ENCODE measurements at regions not wholly inside any gene's neighbourhood (a gene's known extent, or its start where the extent isn't known, plus 50 kb on each side); places are given as distances from the start of the nearest gene placed in this dataset.

DNA sequence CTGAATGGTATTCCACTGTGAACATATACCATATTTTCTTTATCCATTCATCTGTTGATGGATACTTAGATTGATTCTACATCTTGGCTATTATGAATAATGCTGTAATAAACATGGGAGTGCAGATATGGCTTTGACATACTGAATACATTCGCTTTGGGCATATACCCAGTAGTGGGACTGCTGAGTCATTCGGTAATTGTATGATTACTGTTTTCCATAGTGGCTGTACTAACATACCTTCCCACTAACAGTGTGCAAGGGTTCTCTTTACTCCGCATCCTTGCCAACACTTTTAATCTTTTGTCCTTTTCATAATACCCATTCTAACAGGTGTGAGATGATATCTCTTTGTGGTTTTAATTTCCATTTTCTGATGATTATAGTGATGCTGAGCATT, 98.2 kb upstream of the ESR1 start:
- Histone ChIP-seq H3K4me1 (peaks cover 0 to 8% (median 0%) of the 10 kb centered on the region in 3 donors), H3K9me3 (no peaks in the 10 kb centered on the region), H3K36me3 (no peaks in the 10 kb centered on the region), H3K27me3 (no peaks in the 10 kb centered on the region), H3K27ac (no peak overlapping the region), H3K4me3 (no peak overlapping the region)
- WGBS, 2 donors: 81 to 82% methylated on average over 3 of the region's 3 CpGs
- DNase-seq: no peak
- TF ChIP-seq, protein P1, sequence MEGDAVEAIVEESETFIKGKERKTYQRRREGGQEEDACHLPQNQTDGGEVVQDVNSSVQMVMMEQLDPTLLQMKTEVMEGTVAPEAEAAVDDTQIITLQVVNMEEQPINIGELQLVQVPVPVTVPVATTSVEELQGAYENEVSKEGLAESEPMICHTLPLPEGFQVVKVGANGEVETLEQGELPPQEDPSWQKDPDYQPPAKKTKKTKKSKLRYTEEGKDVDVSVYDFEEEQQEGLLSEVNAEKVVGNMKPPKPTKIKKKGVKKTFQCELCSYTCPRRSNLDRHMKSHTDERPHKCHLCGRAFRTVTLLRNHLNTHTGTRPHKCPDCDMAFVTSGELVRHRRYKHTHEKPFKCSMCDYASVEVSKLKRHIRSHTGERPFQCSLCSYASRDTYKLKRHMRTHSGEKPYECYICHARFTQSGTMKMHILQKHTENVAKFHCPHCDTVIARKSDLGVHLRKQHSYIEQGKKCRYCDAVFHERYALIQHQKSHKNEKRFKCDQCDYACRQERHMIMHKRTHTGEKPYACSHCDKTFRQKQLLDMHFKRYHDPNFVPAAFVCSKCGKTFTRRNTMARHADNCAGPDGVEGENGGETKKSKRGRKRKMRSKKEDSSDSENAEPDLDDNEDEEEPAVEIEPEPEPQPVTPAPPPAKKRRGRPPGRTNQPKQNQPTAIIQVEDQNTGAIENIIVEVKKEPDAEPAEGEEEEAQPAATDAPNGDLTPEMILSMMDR (IDR thresholded peaks at IDR 0.05): no peak
- no peak for TF ChIP-seq POLR2A (IDR thresholded peaks at IDR 0.05)
- intact Hi-C loops (cut with DNase I): no loop called here

DNA sequence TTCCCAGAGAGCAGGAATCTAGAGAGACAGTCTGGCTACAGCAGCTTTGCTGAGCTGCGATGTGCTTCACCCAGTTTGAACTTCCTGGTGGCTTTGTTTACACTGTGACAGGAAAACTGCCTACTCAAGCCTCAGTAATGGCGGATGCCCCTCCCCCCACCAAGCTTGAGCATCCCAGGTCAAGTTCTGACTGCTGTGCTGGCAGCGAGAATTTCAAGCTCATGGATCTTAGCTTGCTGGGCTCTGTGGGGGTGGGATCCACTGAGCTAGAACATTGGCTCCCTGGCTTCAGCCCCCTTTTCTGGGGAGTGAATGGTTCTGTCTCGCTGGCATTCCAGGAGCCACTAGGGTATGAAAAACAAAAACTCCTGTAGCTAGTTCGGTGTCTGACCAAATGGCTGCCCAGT, 91.0 kb upstream of the ESR1 start:
- DNase-seq: no peak
- Histone ChIP-seq H3K4me3 (no peak overlapping the region), H3K4me1 (peaks cover 0 to 15% (median 0%) of the 10 kb centered on the region in 3 donors), H3K9me3 (no peaks in the 10 kb centered on the region), H3K27me3 (no peaks in the 10 kb centered on the region), H3K36me3 (no peaks in the 10 kb centered on the region), H3K27ac (no peak overlapping the region)
- TF ChIP-seq POLR2A (IDR thresholded peaks at IDR 0.05): no peak
- TF ChIP-seq, protein P1 (IDR thresholded peaks at IDR 0.05): no peak
- intact Hi-C loops (cut with DNase I): no loop called here
- WGBS, 2 donors: 35 to 52% methylated on average over 3 of the region's 5 CpGs

DNA sequence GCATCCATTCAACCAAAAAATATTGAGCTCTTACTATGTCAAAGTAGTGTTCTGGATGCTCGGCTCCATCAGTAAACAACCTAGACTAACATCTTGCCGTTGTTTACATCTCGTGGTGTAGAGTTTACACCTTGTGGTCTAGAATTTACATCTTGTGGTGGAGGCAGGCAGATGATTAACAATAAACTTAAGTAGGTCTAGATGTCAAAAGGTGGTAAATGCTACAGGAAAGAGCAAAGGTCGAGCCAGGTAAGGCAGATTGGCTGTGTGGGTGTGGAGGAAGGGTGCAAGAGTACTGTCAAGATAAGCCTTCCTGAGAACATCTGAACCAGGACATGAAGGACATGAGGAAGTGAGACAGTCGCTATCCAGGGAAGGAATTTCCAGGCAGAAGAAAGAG, 88.4 kb upstream of the ESR1 start:
- TF ChIP-seq POLR2A (IDR thresholded peaks at IDR 0.05): no peak
- TF ChIP-seq, protein P1 (IDR thresholded peaks at IDR 0.05): no peak
- Histone ChIP-seq H3K9me3 (no peaks in the 10 kb centered on the region), H3K27me3 (no peaks in the 10 kb centered on the region), H3K4me3 (no peak overlapping the region), H3K36me3 (no peaks in the 10 kb centered on the region), H3K27ac (no peak overlapping the region), H3K4me1 (peaks cover 0 to 15% (median 0%) of the 10 kb centered on the region in 3 donors)
- intact Hi-C loops (cut with DNase I): no loop called here
- no peak for DNase-seq
- WGBS, 2 donors: 60 to 64% methylated on average over 5 of the region's 5 CpGs

DNA sequence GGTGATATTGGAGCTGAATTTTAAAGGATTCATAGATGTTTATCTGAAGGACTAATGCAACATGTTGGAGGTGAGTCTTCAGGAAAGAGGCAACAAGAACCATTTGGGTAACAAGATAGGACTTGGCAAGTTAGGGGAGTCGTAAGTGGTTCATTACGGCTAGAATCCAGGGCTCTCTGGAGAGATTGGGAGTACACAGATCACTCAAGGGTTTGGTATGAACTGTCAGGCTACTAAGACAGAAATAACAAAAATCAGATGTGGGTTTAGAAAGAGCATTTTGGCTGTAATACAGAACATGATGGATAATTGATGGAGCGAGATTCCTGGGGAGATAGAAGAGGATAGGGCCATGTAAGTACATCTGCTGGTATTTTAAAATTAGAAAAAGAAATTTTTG, 86.3 kb upstream of the ESR1 start:
- Histone ChIP-seq H3K4me3 (no peak overlapping the region), H3K27me3 (no peaks in the 10 kb centered on the region), H3K4me1 (peaks cover 0 to 13% (median 0%) of the 10 kb centered on the region in 3 donors), H3K27ac (no peak overlapping the region), H3K9me3 (no peaks in the 10 kb centered on the region), H3K36me3 (no peaks in the 10 kb centered on the region)
- DNase-seq: no peak
- TF ChIP-seq POLR2A (IDR thresholded peaks at IDR 0.05): no peak
- TF ChIP-seq, protein P1 (IDR thresholded peaks at IDR 0.05): no peak
- WGBS, 2 donors: 62 to 72% methylated on average over 3 of the region's 3 CpGs
- intact Hi-C loops (cut with DNase I): no loop called here

DNA sequence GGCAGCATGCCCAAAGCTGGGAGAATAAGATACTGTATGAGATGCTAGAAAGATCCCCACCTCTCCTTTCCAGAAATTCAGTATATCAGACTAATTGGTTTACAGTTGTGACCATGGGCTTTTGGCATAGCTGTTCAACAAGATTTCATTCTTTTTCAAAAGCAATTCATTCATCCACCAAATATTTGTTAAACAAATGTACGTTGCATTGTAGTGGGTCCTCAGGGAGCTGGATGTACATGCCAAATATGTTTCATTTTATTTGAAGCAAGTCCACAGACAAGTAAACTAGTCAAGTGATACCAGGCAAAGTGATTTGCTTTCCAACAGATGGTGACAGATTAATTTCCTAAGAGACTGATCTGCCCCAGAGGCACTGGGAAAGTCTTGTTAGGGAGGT, 85.8 kb upstream of the ESR1 start:
- Histone ChIP-seq H3K4me1 (peaks cover 0 to 8% (median 0%) of the 10 kb centered on the region in 3 donors), H3K27ac (no peak overlapping the region), H3K36me3 (no peaks in the 10 kb centered on the region), H3K9me3 (no peaks in the 10 kb centered on the region), H3K4me3 (no peak overlapping the region), H3K27me3 (no peaks in the 10 kb centered on the region)
- intact Hi-C loops (cut with DNase I): no loop called here
- 52 to 71% methylated on average over 1 of the region's 1 CpG for WGBS, 2 donors
- DNase-seq: no peak
- no peak for TF ChIP-seq POLR2A (IDR thresholded peaks at IDR 0.05)

DNA sequence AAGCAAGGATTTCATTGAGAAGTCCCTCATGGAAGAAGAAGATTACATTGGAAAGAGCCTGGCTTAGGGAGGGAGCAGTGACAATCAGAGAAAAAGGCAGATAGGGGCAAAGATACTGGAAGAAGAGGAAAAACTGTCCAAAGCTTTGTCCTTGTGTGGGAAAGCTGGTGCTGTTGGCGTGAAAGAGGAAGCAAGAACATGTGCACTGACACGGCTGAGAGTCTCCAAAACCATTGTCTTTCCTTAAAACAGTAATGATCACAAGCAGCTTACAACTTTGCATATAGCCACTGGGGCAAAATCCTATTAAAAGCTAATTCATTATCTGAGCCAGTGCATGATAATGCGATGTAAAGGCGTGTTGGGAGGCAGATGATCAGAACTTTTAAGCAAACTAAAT, 85.1 kb upstream of the ESR1 start:
- WGBS, 2 donors: 68 to 75% methylated on average over 4 of the region's 4 CpGs
- Histone ChIP-seq H3K36me3 (no peaks in the 10 kb centered on the region), H3K4me1 (peaks cover 0 to 5% (median 0%) of the 10 kb centered on the region in 3 donors), H3K27ac (no peak overlapping the region), H3K9me3 (no peaks in the 10 kb centered on the region), H3K4me3 (no peak overlapping the region), H3K27me3 (no peaks in the 10 kb centered on the region)
- no peak for TF ChIP-seq POLR2A (IDR thresholded peaks at IDR 0.05)
- TF ChIP-seq, protein P1 (IDR thresholded peaks at IDR 0.05): no peak
- intact Hi-C loops (cut with DNase I): no loop called here
- DNase-seq: no peak
